GM04504 (cell line): ENCODE measurements at regions not wholly inside any gene's neighbourhood (a gene's known extent, or its start where the extent isn't known, plus 50 kb on each side); places are given as distances from the start of the nearest gene placed in this dataset.

ENCODE experiments used
- DNase-seq: peaks from one replicate; pipeline ENCODE4 v3.0.0-alpha.2; 2012; ENCODE audit warnings: low read depth

DNA sequence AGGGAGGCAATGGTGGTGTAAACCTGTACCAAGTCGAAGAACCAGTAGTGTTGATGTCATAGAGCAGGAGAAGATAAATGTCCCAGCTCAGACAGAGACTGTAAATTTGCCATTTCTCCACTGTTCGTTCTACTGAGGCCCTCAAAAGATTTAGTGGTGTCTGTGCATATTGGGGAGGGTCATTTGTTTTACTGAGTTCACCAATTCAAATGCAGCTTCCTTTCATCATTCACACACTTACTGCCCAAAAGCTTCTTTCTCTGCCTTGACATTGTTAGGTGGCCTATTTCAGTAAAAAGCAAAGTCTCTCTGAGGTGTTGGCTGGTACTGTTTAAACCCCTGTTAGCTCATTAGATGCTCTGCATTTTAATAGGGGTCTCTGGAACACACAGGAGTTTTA lies 86.2 kb upstream of the EDNRB start:
- DNase-seq = no peak

DNA sequence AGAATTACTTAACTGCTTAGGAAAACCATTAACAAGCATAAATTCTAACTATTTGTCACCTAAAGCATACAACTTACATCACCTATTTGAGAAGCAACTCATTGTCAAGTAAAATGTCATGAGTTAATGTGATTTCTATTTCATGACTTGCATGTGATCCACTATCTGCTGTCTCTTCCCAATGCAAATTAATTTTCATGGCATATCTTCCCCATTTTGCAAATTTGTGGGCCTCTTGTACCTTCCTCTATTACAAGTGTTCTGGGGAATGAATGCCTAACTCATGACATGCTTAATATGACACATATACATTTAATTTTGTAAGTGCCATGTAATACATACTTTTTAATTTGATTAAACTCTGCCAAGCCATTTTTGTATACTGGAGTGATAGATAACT lies 81.1 kb upstream of the EDNRB start:
- no peak for DNase-seq

DNA sequence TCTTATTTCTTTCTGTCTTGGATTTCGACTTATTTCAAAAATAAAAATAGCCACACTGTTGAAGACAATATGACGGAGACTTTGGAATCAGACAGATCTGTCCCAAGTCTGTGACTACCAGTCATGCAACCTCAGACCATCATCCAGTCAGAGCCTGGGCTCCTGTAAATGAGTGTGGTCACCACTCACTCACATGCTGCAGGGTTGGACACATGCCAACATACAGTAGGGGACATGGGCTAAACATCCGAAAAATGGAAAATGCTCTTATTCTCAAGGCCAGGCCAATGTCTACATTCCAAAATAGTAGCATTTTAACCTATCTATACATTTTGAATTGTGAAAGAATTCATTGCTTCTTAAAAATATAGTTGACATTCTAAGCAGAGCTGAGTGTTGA lies 75.5 kb upstream of the EDNRB start:
- DNase-seq = no peak

DNA sequence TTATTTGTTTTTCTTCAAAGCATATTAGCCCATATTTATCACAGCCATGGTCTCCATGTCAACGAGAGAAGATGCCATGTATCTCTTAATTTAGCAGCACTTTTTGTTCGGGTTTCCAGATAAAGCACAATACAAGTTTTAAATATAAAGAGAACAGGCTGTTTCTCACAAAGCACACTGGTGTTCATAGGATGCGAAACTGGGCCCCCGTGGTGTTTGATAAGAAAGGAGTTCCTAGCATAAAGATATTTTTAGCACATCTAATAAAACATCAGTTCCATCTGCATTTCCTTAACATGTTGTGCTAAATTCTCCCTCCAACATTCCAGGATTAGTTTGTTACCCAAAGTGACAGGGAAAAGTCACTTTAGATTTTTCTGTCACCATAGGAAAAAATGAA lies 72.4 kb upstream of the EDNRB start:
- no peak for DNase-seq

DNA sequence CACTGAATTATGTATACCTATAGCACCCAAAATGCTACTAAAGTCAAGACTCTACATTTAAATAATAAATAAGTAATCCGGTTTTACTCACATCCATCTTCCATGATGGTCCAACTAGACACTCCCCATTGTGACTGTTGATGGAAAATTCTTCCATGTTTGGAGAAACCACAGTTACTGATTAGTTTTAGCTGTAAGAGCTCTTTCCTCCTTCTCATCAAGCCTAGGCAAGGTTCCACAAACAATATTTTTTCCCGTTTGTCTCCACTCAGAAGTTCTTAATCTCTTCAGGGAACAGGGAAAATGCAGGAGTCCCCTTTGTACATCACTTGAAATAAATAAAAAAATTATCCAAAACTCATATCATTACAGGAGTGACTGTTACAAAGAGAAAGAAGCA lies 70.7 kb upstream of the EDNRB start:
- no peak for DNase-seq

- no peak for DNase-seq
These were observed 69.7 kb upstream of the EDNRB start for GRCh38 chr13:77988355-77988754.

DNA sequence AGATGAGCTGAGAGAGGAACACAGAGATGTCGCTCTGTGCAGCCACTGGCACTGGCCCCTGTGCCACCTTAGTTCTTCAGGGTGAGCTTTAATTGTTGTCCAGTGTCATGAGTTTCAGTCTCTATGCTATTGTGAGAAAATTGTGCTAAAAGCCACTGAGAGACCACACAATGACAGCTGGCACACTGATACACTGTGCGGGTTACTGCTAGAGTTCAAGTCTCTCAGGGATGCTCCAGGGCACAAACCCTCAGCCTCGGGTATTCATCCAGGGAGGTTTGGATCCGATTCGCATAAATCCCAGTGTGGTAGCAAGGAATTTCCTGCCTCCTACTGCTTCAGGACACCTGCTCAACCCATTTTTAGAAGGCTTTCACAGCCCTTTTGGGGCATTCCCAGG lies 68.1 kb upstream of the EDNRB start:
- no peak for DNase-seq

- no peak for DNase-seq
These were observed 67.4 kb upstream of the EDNRB start for GRCh38 chr13:77985866-77986636.

DNA sequence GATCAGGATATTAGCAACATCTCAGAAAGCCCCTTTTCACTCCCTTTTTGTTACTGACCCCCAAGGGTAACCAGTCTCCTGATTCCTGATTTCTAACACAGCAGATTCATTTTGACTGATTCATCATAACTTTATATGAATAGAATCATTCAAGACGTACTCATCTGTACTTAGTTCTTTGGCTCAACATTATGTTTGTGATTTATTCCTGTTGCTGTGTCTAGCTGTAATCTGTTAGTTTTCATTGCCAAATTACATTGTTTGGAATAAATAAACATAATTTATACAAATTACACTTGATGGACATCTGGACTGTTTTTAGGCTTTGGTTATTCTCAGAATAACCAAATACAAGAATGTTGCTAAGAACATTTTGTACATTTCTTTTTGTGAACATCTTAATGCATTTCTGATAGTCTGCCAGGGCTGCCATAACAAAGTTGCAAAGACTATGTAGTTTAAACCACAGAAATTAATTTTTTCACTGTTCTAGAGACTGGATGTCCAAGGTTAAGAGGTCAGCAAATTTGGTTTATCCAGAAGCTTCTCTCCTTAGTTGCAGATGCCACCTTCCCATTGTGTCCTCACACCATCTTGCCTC lies 62.8 kb upstream of the EDNRB start:
- DNase-seq = no peak

DNA sequence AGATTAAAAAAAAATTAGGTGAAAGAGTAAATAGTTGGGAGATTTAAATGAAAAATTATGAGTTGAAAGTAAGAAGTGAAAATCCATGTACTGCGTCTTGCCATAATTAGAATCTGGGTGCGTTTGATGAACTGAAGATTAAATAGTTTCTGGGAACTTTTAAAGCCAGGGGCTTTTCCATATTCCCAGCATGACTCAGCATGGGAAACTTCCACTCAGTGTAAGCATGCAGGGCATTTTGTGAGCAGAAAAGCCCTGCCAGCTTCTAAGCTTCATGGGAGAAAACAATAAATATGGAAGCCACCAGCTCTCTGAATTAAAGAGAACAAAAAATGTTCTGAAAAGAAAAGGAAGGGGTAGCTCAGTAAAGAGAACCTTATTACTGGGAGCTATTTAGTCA lies 62.0 kb upstream of the EDNRB start:
- peak; percentile 33 for DNase-seq

GRCh38 chr13:77979721-77980385 lies 61.2 kb upstream of the EDNRB start:
- no peak for DNase-seq

GRCh38 chr13:77975358-77976042 lies 56.9 kb upstream of the EDNRB start:
- DNase-seq = no peak

DNA sequence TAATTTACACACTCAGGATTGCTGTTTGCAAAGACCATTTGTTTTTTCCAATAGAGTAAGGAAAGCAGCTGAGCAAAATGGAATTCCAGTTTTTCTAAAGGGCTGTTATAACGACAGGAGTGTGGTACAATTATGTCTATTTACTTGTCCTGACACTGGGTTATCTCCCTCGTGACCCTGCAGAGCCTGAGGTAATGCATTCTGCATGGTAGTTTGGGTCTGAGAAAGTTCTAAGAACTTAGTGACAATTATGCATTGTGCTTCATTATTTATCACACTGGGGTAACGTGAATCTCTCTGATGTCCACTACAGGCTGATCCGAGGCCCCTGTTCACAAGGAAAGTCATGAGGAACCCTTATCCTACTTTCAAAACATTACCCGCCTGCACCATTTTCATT lies 50.7 kb upstream of the EDNRB start:
- no peak for DNase-seq
